ENCODE measurements at regions not wholly inside any gene's neighbourhood (a gene's known extent, or its start where the extent isn't known, plus 50 kb on each side); places are given as distances from the start of the nearest gene placed in this dataset.

- no peak for TF ChIP-seq SUZ12 (IDR thresholded peaks at IDR 0.05; ENCODE audit: extremely low read depth, insufficient read depth, insufficient read length)
- no peak for TF ChIP-seq ZNF274 (IDR thresholded peaks at IDR 0.05; ENCODE audit: low read depth, low read length)
- no peak for TF ChIP-seq YY1 (IDR thresholded peaks at IDR 0.05; ENCODE audit: insufficient read depth, insufficient read length)
Measured at GRCh38 chr12:46516238-46516932, 143.8 kb upstream of the SLC38A2 start.

All from NT2/D1 (cell line).